Activated T-cell treated with anti-CD3 and anti-CD28 coated beads, Interleukin-2, amount 50 U/mL, for 24 hours (primary cell): ENCODE measurements at regions not wholly inside any gene's neighbourhood (a gene's known extent, or its start where the extent isn't known, plus 50 kb on each side); places are given as distances from the start of the nearest gene placed in this dataset.

Experiments
- DNase-seq: peaks from one replicate; pipeline ENCODE4 v3.0.0-alpha.2; 2020
- H3K27ac Mint-ChIP-seq: 2 replicates; pipeline ENCODE4 v1.8.0; 2020; ENCODE audit warnings: mild to moderate bottlenecking, mixed read lengths
- H3K27me3 Mint-ChIP-seq: 2 replicates; pipeline ENCODE4 v1.8.0; 2020; ENCODE audit warnings: mixed read lengths
- H3K36me3 Mint-ChIP-seq: 2 replicates; pipeline ENCODE4 v1.8.0; 2020; ENCODE audit warnings: low read depth, mixed read lengths
- H3K4me1 Mint-ChIP-seq: 2 replicates; pipeline ENCODE4 v1.8.0; 2020; ENCODE audit warnings: low read depth, mixed read lengths
- H3K4me3 Mint-ChIP-seq: 2 replicates; pipeline ENCODE4 v1.8.0; 2020; ENCODE audit warnings: mild to moderate bottlenecking, moderate library complexity, mixed read lengths
- H3K9me3 Mint-ChIP-seq: 2 replicates; pipeline ENCODE4 v1.8.0; 2020; ENCODE audit warnings: mixed read lengths

DNA sequence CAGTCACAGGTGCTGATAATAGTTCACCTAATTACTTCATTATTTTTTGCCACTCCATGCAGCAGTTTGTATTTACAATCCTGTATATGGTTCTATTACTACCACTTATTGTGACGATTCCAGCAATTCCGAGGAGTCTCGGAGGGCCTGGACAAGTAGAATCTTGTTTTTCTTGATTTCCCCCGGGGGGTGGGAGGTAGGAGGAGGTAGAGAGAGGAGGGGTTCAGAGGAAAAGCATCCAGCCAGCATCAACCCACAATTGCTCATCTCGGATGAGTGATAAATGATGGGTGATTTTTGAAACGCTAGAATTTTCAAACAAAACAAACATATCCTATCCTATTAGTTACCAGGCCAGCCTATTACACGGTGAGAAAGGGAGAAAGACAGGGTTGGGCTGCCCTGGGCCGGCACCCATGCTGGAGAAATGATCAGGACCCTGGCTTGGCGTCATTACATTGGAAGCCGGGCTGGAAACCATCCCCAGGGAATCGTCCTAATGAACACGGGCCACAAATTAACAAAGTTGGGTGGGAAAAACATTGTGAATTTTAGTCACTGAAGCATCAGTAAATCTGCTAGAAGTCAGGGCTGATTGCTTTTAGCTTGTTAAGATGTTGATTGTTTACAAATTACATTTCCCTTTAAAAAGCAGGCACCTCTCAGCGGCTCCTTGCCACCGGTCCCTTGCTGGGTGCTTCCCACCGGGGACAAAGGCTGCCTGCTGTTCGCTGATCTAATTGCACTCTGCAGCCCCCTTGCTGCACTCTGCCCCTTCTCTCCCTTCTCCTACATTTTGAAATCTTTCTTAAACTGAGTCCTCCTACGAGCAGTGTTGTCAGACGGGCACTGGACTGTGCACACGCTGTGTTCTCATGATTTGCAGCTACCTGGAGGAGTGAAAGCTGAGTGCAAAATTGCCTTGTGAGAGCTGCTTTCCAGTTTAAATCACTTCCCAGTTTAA, 95.5 kb downstream of the FAM204A start:
- H3K9me3 Mint-ChIP-seq, result no peaks in the 10 kb centered on the region
- H3K4me3 Mint-ChIP-seq, result no peak overlapping the region
- H3K27me3 Mint-ChIP-seq, result peaks cover 70% of the 10 kb centered on the region
- H3K36me3 Mint-ChIP-seq, result no peaks in the 10 kb centered on the region
- H3K4me1 Mint-ChIP-seq, result no peaks in the 10 kb centered on the region
- no peak for DNase-seq
- no peak overlapping the region for H3K27ac Mint-ChIP-seq

DNA sequence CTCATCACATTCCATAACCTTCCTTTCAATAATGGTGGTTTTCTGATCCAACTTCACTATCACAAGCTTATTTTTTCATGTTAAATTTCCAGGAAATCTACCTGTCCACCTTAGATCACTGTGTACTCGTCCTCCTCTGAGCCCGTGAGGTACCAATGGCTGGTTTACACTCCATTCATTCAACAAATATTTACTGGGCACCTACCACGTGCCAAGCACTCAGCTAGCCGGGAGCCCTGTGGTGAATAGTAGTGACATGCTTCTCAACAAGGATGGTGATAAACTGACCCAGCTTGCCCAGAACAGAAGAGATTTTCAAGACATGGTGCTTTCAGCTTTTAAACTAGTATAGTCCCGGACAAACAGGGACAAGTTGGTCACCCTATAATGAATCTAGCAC, 98.2 kb downstream of the FAM204A start:
- no peak overlapping the region for H3K4me3 Mint-ChIP-seq
- H3K36me3 Mint-ChIP-seq, result no peaks in the 10 kb centered on the region
- no peak overlapping the region for H3K27ac Mint-ChIP-seq
- H3K9me3 Mint-ChIP-seq, result no peaks in the 10 kb centered on the region
- H3K4me1 Mint-ChIP-seq, result no peaks in the 10 kb centered on the region
- H3K27me3 Mint-ChIP-seq, result peaks cover 64% of the 10 kb centered on the region
- no peak for DNase-seq

DNA sequence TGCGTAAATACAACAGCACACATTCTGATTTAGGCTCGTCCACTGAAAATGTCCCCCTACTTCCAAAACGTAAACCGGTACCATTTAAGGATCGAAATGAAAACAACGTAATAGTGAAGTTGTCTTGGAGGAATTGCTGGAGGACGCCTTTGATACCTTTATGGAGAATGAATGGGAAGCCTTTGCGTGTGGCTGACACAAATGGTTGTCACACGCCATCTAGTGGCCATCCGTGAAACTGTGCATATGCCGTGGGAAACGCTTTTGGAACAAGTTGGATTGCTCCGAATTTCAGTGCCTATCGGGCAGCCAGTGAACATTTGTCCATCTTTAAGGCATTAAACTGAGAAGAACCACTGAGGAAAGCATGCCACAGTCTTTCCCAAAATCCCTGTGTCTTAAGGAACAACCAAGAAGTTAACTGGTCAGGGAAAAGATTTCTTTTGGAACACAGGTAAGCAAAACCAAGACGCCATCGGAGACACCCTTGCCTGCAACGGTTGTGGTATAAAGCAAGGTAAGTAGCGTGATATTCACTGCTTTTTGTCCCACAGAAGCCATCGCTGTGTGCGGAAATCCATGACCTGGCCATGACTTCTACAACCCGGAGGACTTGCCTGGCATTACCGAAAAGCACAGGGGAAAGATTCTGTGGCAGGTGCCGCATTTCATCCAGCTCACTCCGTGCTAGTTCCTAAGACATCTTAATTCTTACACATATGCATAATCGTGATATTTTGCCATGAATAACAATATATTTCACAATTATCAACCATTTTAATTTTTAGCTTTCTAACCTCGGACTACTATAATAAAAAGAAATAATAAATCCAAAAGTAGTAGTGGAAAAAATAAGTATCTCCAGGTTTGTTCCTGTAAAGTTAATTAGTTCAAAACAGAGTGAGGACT, 100.6 kb downstream of the FAM204A start:
- Mint-ChIP-seq H3K27me3 (peaks cover 59% of the 10 kb centered on the region), H3K4me3 (no peak overlapping the region), H3K9me3 (no peaks in the 10 kb centered on the region), H3K27ac (no peak overlapping the region), H3K4me1 (no peaks in the 10 kb centered on the region), H3K36me3 (no peaks in the 10 kb centered on the region)
- DNase-seq, result peak; percentile 78

DNA sequence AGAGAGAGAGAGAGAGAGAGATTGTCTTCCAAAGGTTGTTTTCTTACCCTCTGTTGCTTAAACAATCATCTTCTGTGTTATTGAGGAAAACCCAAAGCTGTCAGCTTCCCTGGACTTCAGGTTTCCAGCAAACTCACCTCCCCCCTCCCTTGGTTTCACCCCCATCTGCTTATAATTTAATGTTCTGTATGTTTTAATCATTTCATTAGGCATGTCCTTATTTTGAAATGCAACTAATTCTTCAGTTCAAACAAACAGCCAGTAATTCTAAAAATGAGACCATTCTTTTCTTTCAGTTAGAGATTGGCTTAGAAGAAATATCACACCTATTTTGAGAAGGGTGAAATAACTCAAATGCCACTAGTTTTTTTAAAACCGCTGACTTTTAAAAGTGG, 102.9 kb downstream of the FAM204A start:
- DNase-seq, result no peak
- no peak overlapping the region for H3K27ac Mint-ChIP-seq
- H3K4me1 Mint-ChIP-seq, result no peaks in the 10 kb centered on the region
- H3K36me3 Mint-ChIP-seq, result no peaks in the 10 kb centered on the region
- no peak overlapping the region for H3K4me3 Mint-ChIP-seq
- no peaks in the 10 kb centered on the region for H3K9me3 Mint-ChIP-seq
- H3K27me3 Mint-ChIP-seq, result peaks cover 43% of the 10 kb centered on the region

DNA sequence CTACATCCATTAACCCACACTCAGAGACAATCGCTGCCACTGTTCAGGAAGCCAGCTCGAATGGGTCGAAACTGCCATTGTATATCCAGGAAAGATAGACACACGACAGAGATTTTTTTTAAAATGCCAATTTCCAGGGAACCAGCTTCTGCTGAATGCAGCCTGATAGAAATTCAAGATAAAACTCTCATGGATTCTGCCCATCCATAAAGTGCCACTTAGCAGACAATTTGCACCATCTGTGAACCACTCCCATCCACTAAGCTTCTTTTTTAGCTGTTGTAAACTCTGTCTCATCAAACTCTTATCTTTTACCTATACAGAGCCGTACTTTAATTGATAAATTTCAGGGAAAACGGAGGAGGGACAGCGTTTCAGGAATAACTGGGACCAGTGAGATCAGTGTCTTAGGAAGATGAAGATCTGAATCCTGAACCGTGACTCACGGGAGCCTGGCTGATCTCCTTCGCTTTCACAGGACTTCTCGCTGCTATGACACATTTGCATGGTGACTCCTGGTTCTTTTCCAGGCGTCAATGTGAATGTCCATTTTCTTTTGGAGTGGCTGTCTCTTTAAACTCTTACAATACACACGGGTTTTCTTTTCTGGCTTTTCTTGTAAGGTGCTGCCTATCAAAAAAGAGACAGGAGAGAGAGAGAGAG, 103.4 kb downstream of the FAM204A start:
- Mint-ChIP-seq H3K27ac (no peak overlapping the region), H3K36me3 (no peaks in the 10 kb centered on the region), H3K27me3 (peaks cover 41% of the 10 kb centered on the region), H3K4me1 (no peaks in the 10 kb centered on the region), H3K9me3 (no peaks in the 10 kb centered on the region), H3K4me3 (no peak overlapping the region)
- no peak for DNase-seq

DNA sequence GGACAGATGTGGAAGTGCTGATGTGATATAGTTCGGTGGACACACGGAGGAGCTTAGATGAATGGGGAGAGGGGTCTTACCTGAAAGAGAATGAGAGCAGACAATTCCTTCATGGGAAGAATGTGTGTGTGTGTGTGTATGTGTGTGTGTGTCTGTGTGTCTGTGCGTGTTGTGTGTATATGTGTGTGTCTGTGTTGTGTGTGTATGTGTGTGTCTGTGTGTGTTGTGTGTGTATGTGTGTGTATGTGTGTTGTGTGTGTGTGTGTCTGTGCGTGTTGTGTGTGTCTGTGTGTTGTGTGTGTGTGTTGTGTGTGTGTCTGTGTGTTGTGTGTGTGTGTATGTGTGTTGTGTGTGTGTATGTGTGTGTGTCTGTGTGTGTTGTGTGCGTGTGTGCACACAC, 104.2 kb downstream of the FAM204A start:
- DNase-seq, result no peak
- H3K9me3 Mint-ChIP-seq, result no peaks in the 10 kb centered on the region
- H3K27me3 Mint-ChIP-seq, result peaks cover 47% of the 10 kb centered on the region
- no peak overlapping the region for H3K4me3 Mint-ChIP-seq
- no peaks in the 10 kb centered on the region for H3K4me1 Mint-ChIP-seq
- H3K27ac Mint-ChIP-seq, result no peak overlapping the region
- no peaks in the 10 kb centered on the region for H3K36me3 Mint-ChIP-seq

DNA sequence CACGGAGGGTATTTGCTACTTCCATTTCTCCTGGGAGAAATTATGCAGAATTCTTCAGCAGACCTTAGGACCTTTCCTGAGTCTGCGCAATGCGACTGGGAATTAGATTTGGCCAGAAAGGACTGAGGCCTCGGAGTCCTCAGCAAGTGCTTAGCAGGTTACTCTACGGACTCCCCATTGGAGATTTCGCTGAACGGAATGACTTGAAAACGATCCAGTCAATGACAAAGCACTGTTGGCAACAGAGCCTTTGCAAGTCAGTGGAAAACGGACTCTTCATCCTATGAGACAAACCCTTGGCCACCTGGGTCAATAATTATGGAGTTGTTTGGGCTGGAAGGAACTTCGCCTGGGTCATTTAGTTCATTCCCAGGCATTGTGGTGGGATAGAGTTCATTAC, 107.4 kb downstream of the FAM204A start:
- H3K36me3 Mint-ChIP-seq, result no peaks in the 10 kb centered on the region
- no peaks in the 10 kb centered on the region for H3K4me1 Mint-ChIP-seq
- H3K9me3 Mint-ChIP-seq, result no peaks in the 10 kb centered on the region
- no peak for DNase-seq
- H3K4me3 Mint-ChIP-seq, result no peak overlapping the region
- H3K27ac Mint-ChIP-seq, result no peak overlapping the region
- peaks cover 38% of the 10 kb centered on the region for H3K27me3 Mint-ChIP-seq

DNA sequence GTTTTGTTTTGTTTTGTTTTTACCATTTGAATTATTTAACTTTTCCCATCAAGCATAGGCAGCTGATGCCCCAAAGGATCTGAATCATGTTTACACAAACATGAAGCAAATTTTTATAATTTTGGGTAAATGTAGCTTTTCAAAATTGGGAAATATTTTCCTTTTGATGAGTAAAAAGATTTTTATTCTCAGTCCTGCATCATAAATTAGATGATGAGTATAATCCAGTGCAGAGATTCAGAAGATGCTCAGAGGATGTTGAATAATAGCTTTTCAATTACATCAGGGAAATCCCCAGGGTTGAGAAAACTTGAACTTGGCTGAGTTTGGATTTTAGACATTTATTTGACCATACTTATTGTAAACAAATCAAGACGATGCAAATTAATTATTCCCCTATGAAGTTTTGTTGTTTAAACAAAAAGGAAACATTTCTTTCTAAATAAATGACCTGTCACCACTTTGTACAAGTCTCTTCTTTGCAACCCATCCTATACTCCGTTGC, 121.7 kb downstream of the FAM204A start:
- Mint-ChIP-seq H3K9me3 (peaks cover 2% of the 10 kb centered on the region), H3K27me3 (peaks cover 17% of the 10 kb centered on the region), H3K4me3 (no peak overlapping the region), H3K4me1 (no peaks in the 10 kb centered on the region), H3K27ac (no peak overlapping the region), H3K36me3 (no peaks in the 10 kb centered on the region)
- DNase-seq, result no peak

DNA sequence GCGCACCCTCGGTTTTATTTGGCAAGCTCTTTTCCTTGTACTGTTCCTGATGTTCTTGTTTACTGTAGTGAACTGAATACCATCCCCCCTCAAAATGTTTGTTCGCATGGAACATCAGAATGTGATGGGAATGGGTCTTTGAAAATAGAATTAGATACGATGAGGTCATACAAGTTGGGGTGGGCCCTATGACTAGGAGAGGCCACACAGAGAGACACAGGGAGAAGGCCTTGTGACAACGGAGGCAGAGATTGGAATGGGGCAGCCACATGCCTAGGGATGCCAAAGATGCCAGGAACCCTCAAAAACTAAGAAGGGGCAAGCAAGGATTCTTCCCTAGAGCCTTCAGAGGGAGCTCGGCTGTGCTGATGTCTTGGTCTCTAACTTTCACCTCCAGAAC, 123.6 kb downstream of the FAM204A start:
- H3K4me3 Mint-ChIP-seq, result no peak overlapping the region
- H3K4me1 Mint-ChIP-seq, result no peaks in the 10 kb centered on the region
- no peak for DNase-seq
- no peak overlapping the region for H3K27ac Mint-ChIP-seq
- H3K36me3 Mint-ChIP-seq, result no peaks in the 10 kb centered on the region
- peaks cover 26% of the 10 kb centered on the region for H3K27me3 Mint-ChIP-seq
- no peaks in the 10 kb centered on the region for H3K9me3 Mint-ChIP-seq

DNA sequence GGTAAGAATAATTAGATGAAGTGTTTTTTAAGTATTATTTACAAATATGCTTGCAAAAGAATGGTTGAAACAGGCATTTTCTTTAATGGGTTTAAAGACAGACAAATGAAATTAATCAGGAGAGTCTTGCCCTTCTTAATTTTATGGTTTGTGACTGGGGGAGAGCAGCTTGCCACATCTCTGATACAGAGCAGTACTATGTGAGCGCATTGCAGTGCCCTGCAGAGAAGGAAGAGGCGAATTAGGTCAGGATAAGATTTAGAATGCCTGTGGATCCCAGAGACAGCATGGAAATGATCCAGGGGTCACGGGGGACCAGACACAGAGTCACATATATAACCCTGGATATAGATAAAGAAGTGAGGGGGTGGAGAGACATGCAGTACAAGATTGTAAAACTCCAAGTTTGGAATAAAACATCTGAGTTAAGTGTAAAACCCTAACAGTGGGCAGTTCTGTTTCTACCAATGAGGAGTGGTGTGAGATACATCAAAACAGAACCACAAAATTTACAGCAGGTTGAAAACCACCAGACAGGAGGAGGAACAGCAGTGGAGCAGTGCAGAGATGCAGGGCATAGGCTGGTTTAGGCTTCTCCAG, 125.5 kb downstream of the FAM204A start:
- H3K4me3 Mint-ChIP-seq, result no peak overlapping the region
- no peaks in the 10 kb centered on the region for H3K9me3 Mint-ChIP-seq
- no peaks in the 10 kb centered on the region for H3K36me3 Mint-ChIP-seq
- DNase-seq, result no peak
- H3K27ac Mint-ChIP-seq, result no peak overlapping the region
- no peaks in the 10 kb centered on the region for H3K4me1 Mint-ChIP-seq
- H3K27me3 Mint-ChIP-seq, result peaks cover 26% of the 10 kb centered on the region

DNA sequence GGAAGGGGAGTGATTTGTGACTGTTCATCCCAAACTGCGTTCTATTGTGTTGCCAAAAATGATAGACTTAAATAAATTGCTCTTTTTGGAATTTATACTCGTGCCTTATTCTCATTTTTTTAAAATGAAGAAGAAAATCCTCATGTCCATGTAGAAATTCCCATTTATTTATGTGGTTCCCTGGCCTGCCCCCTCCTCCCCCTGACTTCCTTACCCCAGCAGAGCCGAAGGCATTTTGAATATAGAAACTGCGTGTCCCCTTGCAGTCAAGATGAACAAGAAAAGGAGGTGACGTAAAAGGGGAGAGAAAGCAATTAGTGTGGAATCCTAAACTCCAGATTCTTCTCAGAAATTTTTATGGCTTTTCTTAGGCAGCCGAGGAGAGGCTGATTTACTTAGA, 126.1 kb downstream of the FAM204A start:
- no peak overlapping the region for H3K4me3 Mint-ChIP-seq
- peaks cover 25% of the 10 kb centered on the region for H3K27me3 Mint-ChIP-seq
- no peak overlapping the region for H3K27ac Mint-ChIP-seq
- H3K36me3 Mint-ChIP-seq, result no peaks in the 10 kb centered on the region
- no peaks in the 10 kb centered on the region for H3K9me3 Mint-ChIP-seq
- no peaks in the 10 kb centered on the region for H3K4me1 Mint-ChIP-seq
- DNase-seq, result no peak

DNA sequence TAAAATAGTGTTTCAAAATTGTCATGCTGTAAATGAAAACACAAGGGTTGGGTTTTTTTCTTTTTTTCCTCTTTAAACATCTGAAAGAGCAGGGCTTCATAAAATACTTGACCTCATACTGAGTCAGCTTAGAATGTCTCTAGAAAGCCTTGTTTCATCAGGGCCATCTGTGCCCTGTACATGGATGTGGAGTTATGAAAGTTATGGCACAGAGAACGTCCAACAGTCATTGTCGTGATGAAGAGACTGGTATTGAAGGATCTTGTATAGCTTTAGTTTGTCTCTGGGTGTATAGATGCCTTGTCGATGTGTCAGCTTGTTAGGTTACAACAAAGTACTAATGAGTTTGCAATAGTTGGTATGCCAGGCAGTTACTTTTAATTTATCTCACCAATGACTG, 127.3 kb downstream of the FAM204A start:
- Mint-ChIP-seq H3K27me3 (peaks cover 23% of the 10 kb centered on the region), H3K4me1 (no peaks in the 10 kb centered on the region), H3K4me3 (no peak overlapping the region), H3K36me3 (no peaks in the 10 kb centered on the region), H3K9me3 (no peaks in the 10 kb centered on the region), H3K27ac (no peak overlapping the region)
- DNase-seq, result no peak

DNA sequence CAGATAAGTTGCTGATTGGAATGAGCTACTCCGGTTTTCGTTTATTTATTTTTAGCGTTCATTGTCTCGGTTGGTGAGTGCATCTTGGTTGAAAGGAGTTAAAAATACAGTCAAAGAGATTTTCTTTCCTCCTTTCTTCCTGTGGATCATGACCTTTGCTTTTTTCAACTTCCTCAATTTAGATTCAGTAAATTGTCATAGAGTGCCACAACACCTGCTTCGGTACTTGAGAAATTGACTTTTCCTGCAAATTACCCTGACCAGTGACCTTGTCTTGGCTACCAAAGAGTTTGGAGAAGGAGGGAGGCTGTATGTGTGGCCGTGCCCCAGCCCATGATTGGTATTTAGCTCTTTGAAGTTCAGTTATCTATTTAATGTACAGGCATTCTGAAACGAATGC, 128.7 kb downstream of the FAM204A start:
- no peak for DNase-seq
- H3K27ac Mint-ChIP-seq, result no peak overlapping the region
- H3K4me3 Mint-ChIP-seq, result no peak overlapping the region
- no peaks in the 10 kb centered on the region for H3K9me3 Mint-ChIP-seq
- no peaks in the 10 kb centered on the region for H3K4me1 Mint-ChIP-seq
- peaks cover 26% of the 10 kb centered on the region for H3K27me3 Mint-ChIP-seq
- H3K36me3 Mint-ChIP-seq, result no peaks in the 10 kb centered on the region

DNA sequence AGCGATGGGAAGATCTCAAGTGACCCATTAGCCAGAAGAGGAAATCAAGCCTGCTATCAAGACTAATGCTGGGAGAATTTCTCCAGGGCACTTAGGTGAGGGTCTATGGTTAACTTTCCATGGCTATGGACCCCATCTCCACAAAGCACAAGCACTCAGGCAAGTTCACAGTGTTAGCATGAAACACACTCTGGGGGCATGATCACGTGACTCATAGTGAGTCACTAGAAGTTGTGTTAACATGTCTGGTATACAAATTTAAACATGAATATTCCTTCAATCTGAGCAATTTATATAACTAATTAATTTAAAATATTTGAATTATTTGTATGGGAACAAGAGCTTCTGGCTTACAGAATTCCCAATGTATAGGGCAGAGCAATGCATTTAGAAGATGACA, 131.8 kb downstream of the FAM204A start:
- H3K4me3 Mint-ChIP-seq, result no peak overlapping the region
- DNase-seq, result no peak
- no peak overlapping the region for H3K27ac Mint-ChIP-seq
- H3K36me3 Mint-ChIP-seq, result no peaks in the 10 kb centered on the region
- no peaks in the 10 kb centered on the region for H3K9me3 Mint-ChIP-seq
- peaks cover 31% of the 10 kb centered on the region for H3K27me3 Mint-ChIP-seq
- no peaks in the 10 kb centered on the region for H3K4me1 Mint-ChIP-seq
